Left lung (tissue), 4 donors: ENCODE measurements at regions not wholly inside any gene's neighbourhood (a gene's known extent, or its start where the extent isn't known, plus 50 kb on each side); places are given as distances from the start of the nearest gene placed in this dataset.
A peak's percentile ranks its signal among the peaks of the same experiment; 100 is the strongest.
"Not testable (repeated sequence)": the region's sequence is repeated elsewhere in the genome, so short reads cannot be mapped to it uniquely, and the experiment has no call there.

ENCODE experiments used
- ATAC-seq: fragments of 200-7000 bp; cut with Tn5 transposase; one replicate; pipeline ENCODE4 v1.9.1; 2020; ENCODE audit warnings: moderate library complexity
- DNase-seq, 4 donors: peaks; one replicate each; pipeline ENCODE4 v3.0.0-alpha.2; 2013 to 2020
- H3K27ac ChIP-seq, 2 donors: fragments of 200-600 bp; sonication (generic) in 1 of 2; one replicate each; pipeline versions ENCODE4 v1.5.0 to v1.8.0; 2020 to 2021
- H3K27me3 ChIP-seq, 2 donors: fragments of 200-600 bp; sonication (generic) in 1 of 2; one replicate each; pipeline versions ENCODE4 v1.5.0 to v1.8.0; 2020 to 2021
- H3K36me3 ChIP-seq, 2 donors: fragments of 200-600 bp; sonication (generic) in 1 of 2; one replicate each; pipeline versions ENCODE4 v1.5.0 to v1.8.0; 2020 to 2021
- H3K4me1 ChIP-seq, 2 donors: fragments of 200-600 bp; one replicate each; pipeline ENCODE4 v1.8.0; 2021
- H3K4me3 ChIP-seq, 2 donors: fragments of 200-600 bp; sonication (generic) in 1 of 2; one replicate each; pipeline versions ENCODE4 v1.5.0 to v1.8.0; 2020 to 2021; ENCODE audit warnings: mild to moderate bottlenecking in 1 of 2
- H3K9me3 ChIP-seq, 2 donors: fragments of 200-600 bp; sonication (generic) in 1 of 2; one replicate each; pipeline versions ENCODE4 v1.5.0 to v1.8.0; 2020 to 2021
- CTCF ChIP-seq, 2 donors: fragments of 200-600 bp; sonication (generic) in 1 of 2; IDR thresholded peaks; one replicate each; pipeline versions ENCODE4 v1.5.0 to v1.8.0; 2021; ENCODE audit warnings: antibody characterized with exemption in 2 of 2
- intact Hi-C, 2 donors: fragments of 100-400 bp; cut with DNase I; formaldehyde crosslinking; loops; one replicate each; pipeline versions ENCODE4 v1.11.2 to v1.14.2; 2022
- donor health status: DM: no; HTN: yes; CAD: no.
- donor health status: DM: no; HTN: no; CAD: no.

- Histone ChIP-seq H3K4me1 (no peaks in the 10 kb centered on the region), H3K27me3 (no peaks in the 10 kb centered on the region), H3K36me3 (no peaks in the 10 kb centered on the region), H3K27ac (no peak overlapping the region), H3K4me3 (no peak overlapping the region), H3K9me3 (no peaks in the 10 kb centered on the region)
- intact Hi-C loops = no loop called here
- TF ChIP-seq CTCF (IDR thresholded peaks at IDR 0.05) = no peak
- DNase-seq = no peak
- peak; percentile 41 for ATAC-seq
Measured at GRCh38 chr1:197985351-197985750, 68.2 kb downstream of the LHX9 start.

GRCh38 chr1:197986817-197987216 lies 69.6 kb downstream of the LHX9 start:
- no peak overlapping the region for H3K27ac ChIP-seq
- H3K27me3 ChIP-seq = no peaks in the 10 kb centered on the region
- intact Hi-C loops = no loop called here
- no peak overlapping the region for H3K4me3 ChIP-seq
- no peak for TF ChIP-seq CTCF (IDR thresholded peaks at IDR 0.05)
- no peaks in the 10 kb centered on the region for H3K9me3 ChIP-seq
- DNase-seq (no peak), ATAC-seq (no peak)
- H3K4me1 ChIP-seq = no peaks in the 10 kb centered on the region
- no peaks in the 10 kb centered on the region for H3K36me3 ChIP-seq

- no peak overlapping the region for H3K4me3 ChIP-seq
- no peaks in the 10 kb centered on the region for H3K36me3 ChIP-seq
- ATAC-seq = no peak
- H3K27ac ChIP-seq = no peak overlapping the region
- no peak for TF ChIP-seq CTCF (IDR thresholded peaks at IDR 0.05)
- H3K27me3 ChIP-seq = no peaks in the 10 kb centered on the region
- no peak for DNase-seq
- H3K4me1 ChIP-seq = no peaks in the 10 kb centered on the region
- intact Hi-C loops = no loop called here
- H3K9me3 ChIP-seq = no peaks in the 10 kb centered on the region
Measured at GRCh38 chr1:197987294-197987693, 70.1 kb downstream of the LHX9 start.

GRCh38 chr1:197988581-197988980 lies 71.4 kb downstream of the LHX9 start:
- H3K27me3 ChIP-seq, H3K4me1 ChIP-seq, H3K36me3 ChIP-seq, ATAC-seq, H3K4me3 ChIP-seq, H3K27ac ChIP-seq, intact Hi-C loops, H3K9me3 ChIP-seq: not testable (repeated sequence)
- DNase-seq = peak in 1 of 4 donors; percentile 10

GRCh38 chr1:197989058-197989457 lies 71.9 kb downstream of the LHX9 start:
- Histone ChIP-seq H3K27me3 (no peaks in the 10 kb centered on the region), H3K27ac (no peak overlapping the region), H3K9me3 (no peaks in the 10 kb centered on the region), H3K4me3 (no peak overlapping the region), H3K36me3 (no peaks in the 10 kb centered on the region), H3K4me1 (no peaks in the 10 kb centered on the region)
- TF ChIP-seq CTCF (IDR thresholded peaks at IDR 0.05) = no peak
- DNase-seq = peak in 1 of 4 donors; percentile 28
- intact Hi-C loops = no loop called here
- no peak for ATAC-seq

GRCh38 chr1:197991594-197991993 lies 74.4 kb downstream of the LHX9 start:
- TF ChIP-seq CTCF (IDR thresholded peaks at IDR 0.05) = no peak
- Histone ChIP-seq H3K27me3 (no peaks in the 10 kb centered on the region), H3K4me1 (no peaks in the 10 kb centered on the region), H3K36me3 (no peaks in the 10 kb centered on the region), H3K4me3 (no peak overlapping the region), H3K9me3 (no peaks in the 10 kb centered on the region), H3K27ac (no peak overlapping the region)
- DNase-seq = no peak
- intact Hi-C loops = no loop called here
- no peak for ATAC-seq
